Peyer's patch (tissue), 4 donors: ENCODE measurements at regions not wholly inside any gene's neighbourhood (a gene's known extent, or its start where the extent isn't known, plus 50 kb on each side); places are given as distances from the start of the nearest gene placed in this dataset.

Experiments used
- POLR2A ChIP-seq, 2 donors: fragments of 450-650 bp; IDR thresholded peaks; one replicate each; pipeline ENCODE4 v1.5.1; 2017; ENCODE audit warnings: antibody characterized with exemption in 2 of 2, mild to moderate bottlenecking in 2 of 2, moderate library complexity in 2 of 2
- TF ChIP-seq, protein P1 (sequence below), 6 experiments: fragments of 450-650 bp in 4 of 6; fragments of 200-600 bp in 2 of 6; sonication (generic) in 1 of 6; IDR thresholded peaks; one replicate each; pipeline ENCODE4 v1.5.1; 2017 to 2019; ENCODE audit warnings: antibody characterized with exemption in 6 of 6, mild to moderate bottlenecking in 3 of 6, moderate library complexity in 1 of 6

- TF ChIP-seq POLR2A (IDR thresholded peaks at IDR 0.05), result no peak
- TF ChIP-seq, protein P1, sequence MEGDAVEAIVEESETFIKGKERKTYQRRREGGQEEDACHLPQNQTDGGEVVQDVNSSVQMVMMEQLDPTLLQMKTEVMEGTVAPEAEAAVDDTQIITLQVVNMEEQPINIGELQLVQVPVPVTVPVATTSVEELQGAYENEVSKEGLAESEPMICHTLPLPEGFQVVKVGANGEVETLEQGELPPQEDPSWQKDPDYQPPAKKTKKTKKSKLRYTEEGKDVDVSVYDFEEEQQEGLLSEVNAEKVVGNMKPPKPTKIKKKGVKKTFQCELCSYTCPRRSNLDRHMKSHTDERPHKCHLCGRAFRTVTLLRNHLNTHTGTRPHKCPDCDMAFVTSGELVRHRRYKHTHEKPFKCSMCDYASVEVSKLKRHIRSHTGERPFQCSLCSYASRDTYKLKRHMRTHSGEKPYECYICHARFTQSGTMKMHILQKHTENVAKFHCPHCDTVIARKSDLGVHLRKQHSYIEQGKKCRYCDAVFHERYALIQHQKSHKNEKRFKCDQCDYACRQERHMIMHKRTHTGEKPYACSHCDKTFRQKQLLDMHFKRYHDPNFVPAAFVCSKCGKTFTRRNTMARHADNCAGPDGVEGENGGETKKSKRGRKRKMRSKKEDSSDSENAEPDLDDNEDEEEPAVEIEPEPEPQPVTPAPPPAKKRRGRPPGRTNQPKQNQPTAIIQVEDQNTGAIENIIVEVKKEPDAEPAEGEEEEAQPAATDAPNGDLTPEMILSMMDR (IDR thresholded peaks at IDR 0.05), result no peak
These were observed 116.3 kb upstream of the HAAO start for GRCh38 chr2:42908518-42909200.
